Lower leg skin (tissue), 3 donors: ENCODE measurements at regions not wholly inside any gene's neighbourhood (a gene's known extent, or its start where the extent isn't known, plus 50 kb on each side); places are given as distances from the start of the nearest gene placed in this dataset.

Experiments
- POLR2A ChIP-seq, 2 donors: fragments of 450-650 bp; IDR thresholded peaks; one replicate each; pipeline ENCODE4 v1.6.1; 2016 to 2017; ENCODE audit warnings: antibody characterized with exemption in 2 of 2, mild to moderate bottlenecking in 1 of 2, moderate library complexity in 1 of 2
- TF ChIP-seq, protein P1 (sequence below), 3 donors: fragments of 450-650 bp; IDR thresholded peaks; one replicate each; pipeline ENCODE4 v1.5.1; 2016; ENCODE audit warnings: antibody characterized with exemption in 3 of 3, mild to moderate bottlenecking in 3 of 3, moderate library complexity in 2 of 3

DNA sequence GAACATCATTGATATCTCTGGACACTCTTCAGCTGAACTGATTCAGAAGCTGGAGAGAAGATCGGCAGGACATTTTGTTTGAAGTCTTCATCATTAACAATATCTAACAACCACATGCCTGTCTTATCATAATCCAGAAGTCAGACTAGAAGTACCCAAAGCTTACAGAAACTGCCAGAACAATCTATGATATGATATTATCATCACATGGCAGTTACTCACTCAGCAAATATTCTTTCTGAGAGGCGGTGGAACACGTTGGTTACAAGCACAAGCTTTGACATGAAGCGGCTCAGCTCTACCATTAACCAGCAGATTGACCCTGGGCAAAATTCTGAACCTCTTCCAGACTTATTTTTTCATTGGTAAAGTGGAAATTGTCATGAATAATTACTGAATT is 69.4 kb upstream of the KIT start:
- TF ChIP-seq POLR2A (IDR thresholded peaks at IDR 0.05) = no peak
- TF ChIP-seq, protein P1, sequence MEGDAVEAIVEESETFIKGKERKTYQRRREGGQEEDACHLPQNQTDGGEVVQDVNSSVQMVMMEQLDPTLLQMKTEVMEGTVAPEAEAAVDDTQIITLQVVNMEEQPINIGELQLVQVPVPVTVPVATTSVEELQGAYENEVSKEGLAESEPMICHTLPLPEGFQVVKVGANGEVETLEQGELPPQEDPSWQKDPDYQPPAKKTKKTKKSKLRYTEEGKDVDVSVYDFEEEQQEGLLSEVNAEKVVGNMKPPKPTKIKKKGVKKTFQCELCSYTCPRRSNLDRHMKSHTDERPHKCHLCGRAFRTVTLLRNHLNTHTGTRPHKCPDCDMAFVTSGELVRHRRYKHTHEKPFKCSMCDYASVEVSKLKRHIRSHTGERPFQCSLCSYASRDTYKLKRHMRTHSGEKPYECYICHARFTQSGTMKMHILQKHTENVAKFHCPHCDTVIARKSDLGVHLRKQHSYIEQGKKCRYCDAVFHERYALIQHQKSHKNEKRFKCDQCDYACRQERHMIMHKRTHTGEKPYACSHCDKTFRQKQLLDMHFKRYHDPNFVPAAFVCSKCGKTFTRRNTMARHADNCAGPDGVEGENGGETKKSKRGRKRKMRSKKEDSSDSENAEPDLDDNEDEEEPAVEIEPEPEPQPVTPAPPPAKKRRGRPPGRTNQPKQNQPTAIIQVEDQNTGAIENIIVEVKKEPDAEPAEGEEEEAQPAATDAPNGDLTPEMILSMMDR (IDR thresholded peaks at IDR 0.05) = no peak
